GM15510 (cell line): ENCODE measurements at regions not wholly inside any gene's neighbourhood (a gene's known extent, or its start where the extent isn't known, plus 50 kb on each side); places are given as distances from the start of the nearest gene placed in this dataset.

Experiments
- POLR2A ChIP-seq: IDR thresholded peaks from 3 replicates; pipeline ENCODE4 v1.6.1; 2011; ENCODE audit warnings: borderline replicate concordance; ENCODE audit not compliant: insufficient read length; ENCODE audit errors: extremely low read depth

DNA sequence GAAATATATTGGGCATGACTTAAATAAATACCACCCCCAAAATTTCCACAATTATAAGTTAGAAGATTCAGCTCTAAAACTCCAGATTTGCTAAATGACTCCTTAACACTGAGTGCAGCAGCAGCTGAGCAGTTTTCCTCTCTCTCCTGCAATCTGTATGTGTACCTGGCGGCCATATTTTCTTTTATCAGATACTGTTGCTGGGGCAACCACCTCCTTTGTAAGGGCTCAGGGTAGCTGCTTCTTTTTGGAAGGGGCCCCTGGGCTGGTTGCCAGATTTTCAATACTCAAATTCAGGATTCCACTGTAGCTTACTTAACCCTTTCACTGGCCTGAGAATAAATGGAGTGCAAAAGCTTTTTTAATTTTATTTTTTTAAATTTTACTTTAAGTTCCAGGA is 197.0 kb downstream of the TAF11L14 start:
- TF ChIP-seq POLR2A, result no peak

DNA sequence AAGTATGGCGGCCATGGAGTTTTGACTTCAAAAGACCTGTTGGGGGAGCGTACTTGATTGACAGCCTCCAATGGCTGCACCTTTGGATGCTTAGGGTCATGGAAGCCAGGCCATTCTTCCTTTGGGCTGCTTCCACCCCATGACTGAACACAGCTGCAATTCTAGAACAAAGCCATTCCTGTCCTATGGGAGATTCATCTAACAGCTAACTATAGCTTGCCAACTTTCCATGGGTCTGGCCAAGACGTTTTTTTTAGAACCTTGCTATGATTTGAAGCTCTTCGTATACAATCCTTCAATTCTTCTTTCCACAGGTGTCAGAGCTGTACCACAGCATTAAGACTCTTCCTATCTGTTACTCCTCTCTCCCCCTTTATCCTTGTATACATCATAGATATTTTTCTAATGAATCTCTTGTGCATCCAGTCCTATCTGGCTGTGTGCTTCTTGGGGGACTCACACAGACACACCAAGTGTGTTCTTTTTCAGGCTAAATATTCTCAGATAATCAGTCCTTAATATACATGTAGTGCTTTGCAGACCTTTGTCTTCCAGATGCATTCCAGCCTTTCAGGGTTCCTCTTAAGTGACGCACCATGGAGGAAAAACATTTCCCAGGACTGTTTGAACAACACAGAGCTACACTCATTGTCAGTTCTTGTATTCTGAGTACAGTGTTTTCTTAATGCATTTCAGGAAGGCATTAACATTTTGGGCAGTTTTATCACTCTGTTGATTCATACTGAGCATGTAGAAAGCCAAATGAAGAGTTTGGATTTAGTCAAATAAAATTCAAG is 198.9 kb downstream of the TAF11L14 start:
- no peak for TF ChIP-seq POLR2A

DNA sequence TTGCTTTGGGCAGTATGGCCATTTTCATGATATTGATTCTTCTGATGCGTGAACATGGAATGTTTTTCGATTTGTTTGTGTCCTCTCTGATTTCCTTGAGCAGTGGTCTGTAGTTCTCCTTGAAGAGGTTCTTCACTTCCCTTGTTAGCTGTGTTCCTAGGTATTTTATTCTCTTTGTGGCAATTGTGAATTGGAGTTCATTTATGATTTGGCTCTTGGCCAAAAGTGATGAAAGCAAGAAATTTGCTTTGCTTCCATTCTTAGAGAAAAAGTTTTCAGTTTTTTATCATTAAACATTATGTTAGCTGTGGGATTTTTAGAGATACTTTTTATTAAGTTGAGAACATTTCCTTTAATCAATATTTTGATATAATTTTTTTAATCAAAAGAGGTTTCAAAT is 203.5 kb downstream of the TAF11L14 start:
- no peak for TF ChIP-seq POLR2A

DNA sequence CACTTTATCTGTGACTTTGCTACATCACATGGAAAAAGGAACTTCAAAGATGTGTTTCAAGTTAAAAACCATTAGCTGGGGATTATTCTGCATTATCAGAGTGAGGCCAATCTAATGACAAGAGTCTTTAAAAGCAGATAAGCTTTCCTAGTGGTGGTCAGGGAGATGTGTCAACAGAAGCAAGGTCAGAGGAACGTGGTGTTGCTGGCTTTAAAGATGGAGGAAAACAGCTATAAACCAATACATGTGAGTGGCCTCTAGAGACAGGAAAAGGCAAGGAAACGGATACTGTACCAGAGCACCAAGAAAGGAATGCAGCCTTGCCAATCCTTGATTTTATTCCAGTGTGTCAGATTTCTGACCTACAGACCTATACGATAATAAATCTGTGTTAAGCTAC is 204.2 kb downstream of the TAF11L14 start:
- no peak for TF ChIP-seq POLR2A

DNA sequence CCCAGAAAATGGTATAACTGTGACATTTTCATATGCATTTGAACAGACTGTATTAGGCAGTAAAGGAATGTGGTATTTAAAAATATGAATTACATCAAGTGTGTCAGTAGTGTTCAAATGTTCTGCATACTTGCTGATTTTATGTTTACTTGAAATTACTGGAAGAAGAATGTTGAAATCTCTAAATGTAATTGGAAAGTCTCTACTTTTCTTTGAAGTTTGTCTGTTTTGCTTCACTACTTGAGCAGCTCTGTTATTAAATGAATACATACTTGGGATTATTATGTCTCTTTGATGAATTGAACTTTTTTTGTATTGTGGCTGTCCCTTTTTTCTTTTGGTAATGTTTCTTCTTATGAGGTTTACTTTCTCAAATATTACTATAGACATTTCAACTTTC is 205.6 kb downstream of the TAF11L14 start:
- no peak for TF ChIP-seq POLR2A

DNA sequence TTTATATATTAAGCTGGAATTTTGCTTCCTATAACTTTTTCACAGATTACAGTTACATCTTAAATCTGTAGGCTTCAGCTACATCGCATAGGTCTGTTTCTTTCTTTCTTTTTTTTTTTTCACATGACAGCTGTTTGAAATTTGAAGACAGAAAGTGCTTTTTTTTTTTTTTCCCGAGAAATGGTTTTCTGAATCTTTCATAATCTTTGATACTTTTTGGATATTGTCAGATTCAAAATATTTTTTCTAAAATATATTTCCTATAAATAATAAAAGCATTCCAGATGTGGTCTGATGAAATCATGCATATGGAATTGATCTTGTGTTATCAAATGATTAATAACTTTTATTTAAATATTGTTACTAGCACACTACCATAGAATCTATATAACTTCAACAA is 212.2 kb downstream of the TAF11L14 start:
- TF ChIP-seq POLR2A, result no peak

DNA sequence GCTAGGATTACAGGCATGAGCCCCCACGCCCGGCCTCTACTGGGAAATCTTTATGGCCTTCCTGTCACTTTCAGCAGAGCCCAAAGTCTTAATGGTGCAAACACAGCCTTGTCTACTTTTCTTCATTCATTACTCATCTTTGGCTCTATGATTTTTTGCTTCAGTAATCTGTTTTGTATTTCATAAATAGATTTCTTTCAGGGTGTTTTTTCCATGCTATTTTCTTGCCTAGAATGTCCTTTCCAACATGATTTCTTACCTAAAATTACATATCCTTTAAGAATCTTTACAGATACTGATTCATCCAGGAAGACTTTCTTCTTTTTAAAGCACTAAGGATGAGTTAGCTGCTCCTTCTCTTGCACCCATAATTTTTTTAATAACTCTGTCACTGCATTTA is 213.0 kb downstream of the TAF11L14 start:
- TF ChIP-seq POLR2A, result no peak

DNA sequence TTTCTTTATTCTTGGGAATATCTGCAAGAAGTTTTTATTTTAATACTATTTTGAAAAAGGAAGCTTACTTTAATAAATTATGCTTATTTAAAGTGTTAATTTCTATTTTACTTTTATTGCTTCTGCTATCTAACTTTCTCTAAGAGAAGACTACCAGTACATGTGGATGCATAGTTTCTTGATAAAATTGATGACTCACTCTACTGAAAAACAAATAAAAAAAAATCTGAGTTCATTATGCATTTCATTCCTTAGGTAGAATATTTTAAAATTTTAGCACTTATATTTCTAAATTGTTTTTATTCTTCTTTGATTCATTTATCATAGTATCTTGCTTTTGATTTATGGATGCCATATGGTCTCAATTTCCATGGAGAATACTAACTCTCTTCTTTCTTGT is 217.9 kb downstream of the TAF11L14 start:
- no peak for TF ChIP-seq POLR2A

DNA sequence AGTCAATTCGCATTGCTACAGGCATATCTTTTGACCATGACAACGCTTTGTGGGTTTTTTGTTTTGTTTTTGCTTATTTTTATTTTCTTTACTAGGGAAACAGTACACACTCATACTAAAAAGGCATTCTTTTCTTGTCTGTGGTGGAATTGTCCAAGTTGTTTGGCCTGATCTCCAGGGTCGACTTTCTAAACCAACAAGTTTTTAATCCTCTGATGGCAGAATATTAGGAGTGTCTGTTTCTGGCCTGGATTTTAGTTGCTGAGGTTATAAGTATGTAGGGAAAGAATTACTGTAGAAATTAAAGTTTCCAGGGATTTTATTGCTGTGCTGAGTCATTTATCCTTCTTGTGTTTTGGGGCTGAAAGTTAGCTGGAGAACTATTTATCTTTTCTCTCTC is 218.5 kb downstream of the TAF11L14 start:
- no peak for TF ChIP-seq POLR2A

DNA sequence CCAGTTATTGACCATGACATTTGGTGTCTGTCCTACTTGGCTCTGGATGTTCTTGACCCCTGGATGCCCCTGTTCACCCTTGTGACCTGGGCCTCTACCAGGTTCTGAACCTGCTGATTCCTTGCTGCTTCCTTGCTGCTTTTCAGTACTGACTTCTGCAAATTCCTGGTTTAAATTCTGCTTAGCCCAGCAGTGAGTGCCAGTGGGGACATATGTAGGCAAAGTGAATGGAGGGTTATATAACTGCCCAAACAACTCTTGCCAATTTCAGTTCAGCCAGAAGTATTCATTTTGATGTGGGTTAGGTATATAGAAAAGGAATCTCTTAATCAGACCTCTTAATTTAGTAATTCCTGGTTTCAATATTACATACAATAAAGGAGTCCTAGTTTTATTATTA is 220.6 kb downstream of the TAF11L14 start:
- no peak for TF ChIP-seq POLR2A

DNA sequence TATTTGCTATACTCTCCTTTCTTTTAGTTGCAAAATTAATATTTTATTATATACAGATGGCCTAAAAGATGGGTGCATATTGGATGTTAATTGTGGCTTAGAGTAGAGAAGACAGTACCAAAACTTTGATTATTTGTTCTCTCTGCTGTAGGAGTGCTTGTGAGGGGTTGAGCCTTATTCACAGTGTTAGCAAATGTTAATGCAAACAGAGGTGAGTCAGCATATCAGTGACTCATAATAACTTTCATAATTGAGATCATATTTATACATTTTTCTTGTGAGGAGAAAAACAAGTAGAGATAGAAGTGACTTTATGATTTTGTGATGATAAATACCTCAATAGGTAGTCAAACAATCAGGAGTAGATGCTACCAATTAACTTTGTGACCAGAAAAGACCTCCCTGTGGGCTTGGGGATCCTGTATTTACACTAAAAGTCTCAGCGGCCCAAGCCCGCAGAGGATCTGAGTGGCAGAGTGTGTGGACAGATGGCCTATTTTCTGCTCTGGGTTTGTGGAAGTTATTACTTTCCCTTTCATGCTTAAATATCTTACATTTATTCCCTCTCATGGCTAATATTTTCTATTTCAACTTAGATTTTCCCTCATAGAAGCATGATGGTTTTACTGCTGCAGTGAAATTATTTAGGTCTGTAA is 226.5 kb downstream of the TAF11L14 start:
- TF ChIP-seq POLR2A, result no peak

DNA sequence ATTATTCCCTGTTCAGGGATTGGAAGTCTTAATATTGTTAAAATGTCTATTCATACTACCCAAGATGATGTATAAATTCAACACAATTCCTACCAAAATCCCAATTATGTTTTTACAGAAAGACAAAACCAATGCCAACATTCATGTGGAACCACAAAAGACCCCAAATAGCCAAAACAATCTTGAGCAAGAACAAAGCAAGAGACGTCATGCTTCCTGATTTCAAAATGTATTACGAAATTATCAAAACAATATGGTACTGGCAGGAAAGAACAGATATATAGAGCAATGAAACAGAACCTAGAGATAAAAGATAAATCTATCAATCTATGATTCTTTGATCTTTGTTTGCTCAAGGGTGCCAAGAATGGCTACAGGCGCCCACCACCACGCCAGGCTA is 237.9 kb downstream of the TAF11L14 start:
- TF ChIP-seq POLR2A, result no peak

DNA sequence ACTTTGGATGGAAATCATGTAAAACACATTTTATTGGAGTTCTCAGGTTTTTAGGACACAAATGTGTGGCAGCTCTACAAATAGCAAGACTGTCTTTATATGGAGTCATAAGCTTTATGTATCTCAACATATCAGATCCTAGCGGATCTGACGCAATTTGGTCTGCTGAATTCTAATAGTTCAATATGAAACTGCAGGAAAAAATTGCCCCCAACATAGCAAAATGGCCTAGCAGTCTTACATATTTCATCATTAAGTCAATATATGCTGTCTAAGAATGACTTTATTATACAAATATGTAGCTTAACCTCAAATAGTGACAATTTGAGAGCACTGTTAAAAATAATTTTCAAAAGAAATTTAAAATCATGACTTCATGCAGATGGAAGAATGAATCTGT is 244.3 kb downstream of the TAF11L14 start:
- TF ChIP-seq POLR2A, result no peak

DNA sequence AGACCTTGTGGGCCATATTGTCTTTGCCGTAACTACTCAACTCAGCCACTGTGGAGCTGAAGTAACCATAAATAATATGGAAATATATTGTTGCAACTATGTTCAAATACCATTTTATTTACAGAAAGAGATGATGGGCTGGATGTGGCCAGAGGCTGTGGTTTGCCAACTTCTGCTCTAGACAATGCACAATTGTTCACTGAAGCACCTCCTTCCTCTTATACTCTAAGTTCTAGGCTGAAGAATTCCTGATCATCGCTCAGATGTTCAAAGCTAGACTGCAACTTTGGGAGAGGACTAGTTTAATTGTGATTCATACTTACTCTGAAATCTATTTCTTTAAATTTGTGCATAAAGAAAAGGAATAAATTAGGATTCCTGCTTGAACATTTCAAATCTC is 245.0 kb downstream of the TAF11L14 start:
- TF ChIP-seq POLR2A, result no peak

DNA sequence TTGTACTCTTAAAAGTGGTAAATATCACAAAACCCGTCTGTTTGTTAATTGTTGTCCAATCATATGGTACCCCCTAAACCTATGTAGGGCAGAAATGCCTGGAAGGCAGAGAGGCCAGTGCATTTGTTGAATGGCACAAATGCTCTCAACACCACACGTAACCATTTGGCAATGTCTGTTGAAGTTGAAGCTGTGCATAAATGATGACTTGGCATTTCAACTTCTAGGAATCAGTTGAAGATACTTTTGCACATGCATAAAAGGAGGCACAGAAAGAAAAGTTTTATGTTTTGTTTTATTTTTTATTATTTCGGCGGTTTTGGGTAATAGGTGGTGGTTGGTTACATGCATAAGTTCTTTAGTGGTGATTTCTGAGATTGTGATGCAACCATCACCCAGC is 246.6 kb downstream of the TAF11L14 start:
- TF ChIP-seq POLR2A, result no peak
